ENCODE measurements at regions not wholly inside any gene's neighbourhood (a gene's known extent, or its start where the extent isn't known, plus 50 kb on each side); places are given as distances from the start of the nearest gene placed in this dataset.

DNA sequence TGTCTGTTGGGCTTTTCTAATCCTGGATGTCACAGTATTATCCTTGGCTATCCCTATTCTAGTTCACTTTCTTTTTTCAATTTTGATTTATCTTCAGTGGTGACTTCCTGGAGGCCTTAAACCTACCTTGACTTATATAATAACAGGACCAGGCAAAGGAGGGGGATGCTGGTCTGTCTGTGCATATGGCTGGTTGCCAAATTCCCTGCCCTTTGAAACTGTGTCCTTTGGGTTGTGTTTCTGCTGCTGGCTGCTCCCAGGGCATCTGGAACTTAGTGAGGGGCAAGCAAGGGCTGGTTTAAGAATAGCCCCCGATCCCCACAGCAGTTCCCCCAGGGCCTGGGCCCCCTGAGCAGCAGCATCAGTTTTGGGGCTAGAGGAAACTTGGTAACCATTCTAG lies 96.0 kb upstream of the MAX start:
- no peak for ATAC-seq
- peaks cover 7% of the 10 kb centered on the region for H3K9me3 Mint-ChIP-seq
- no peak for DNase-seq

GRCh38 chr14:65200454-65200853 lies 98.1 kb upstream of the MAX start:
- Mint-ChIP-seq H3K4me3 (no peak overlapping the region), H3K36me3 (ENCODE audit: insufficient read depth) (no peaks in the 10 kb centered on the region), H3K27me3 (ENCODE audit: low read depth) (no peaks in the 10 kb centered on the region), H3K9me3 (peaks cover 14% of the 10 kb centered on the region), H3K4me1 (ENCODE audit: low read depth) (peaks cover 19% of the 10 kb centered on the region)
- DNase-seq: no peak
- ATAC-seq: no peak

More for the DNA sequence above, 96.0 kb upstream of the MAX start:
- no peak overlapping the region for H3K4me3 Mint-ChIP-seq
- H3K4me1 Mint-ChIP-seq (ENCODE audit: low read depth): peaks cover 7% of the 10 kb centered on the region
- H3K27me3 Mint-ChIP-seq (ENCODE audit: low read depth): no peaks in the 10 kb centered on the region
- H3K36me3 Mint-ChIP-seq (ENCODE audit: insufficient read depth): no peaks in the 10 kb centered on the region

DNA sequence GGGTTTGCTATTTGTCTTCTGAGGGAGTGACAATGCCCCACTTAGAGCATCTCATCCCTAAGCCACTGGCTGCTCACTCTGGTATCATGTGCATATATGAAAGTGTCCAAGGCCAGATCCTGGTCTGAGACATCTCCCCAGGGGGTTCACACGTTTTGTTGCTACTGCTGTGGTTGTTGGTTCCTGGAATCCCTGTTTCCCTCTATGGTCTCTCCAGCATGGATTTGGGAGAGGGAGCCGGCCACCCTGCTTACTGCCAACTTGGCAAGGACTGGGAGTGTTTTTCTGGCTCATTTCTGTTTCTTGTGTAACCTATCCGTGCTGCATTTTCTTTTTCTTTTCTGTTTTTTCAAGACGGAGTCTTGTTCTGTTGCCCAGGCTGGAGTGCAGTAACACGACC lies 101.3 kb upstream of the MAX start:
- DNase-seq (no peak), ATAC-seq (no peak)
- Mint-ChIP-seq H3K4me3 (no peak overlapping the region), H3K4me1 (ENCODE audit: low read depth) (peaks cover 43% of the 10 kb centered on the region), H3K27me3 (ENCODE audit: low read depth) (no peaks in the 10 kb centered on the region), H3K36me3 (ENCODE audit: insufficient read depth) (no peaks in the 10 kb centered on the region), H3K9me3 (peaks cover 14% of the 10 kb centered on the region)

- Mint-ChIP-seq H3K36me3 (ENCODE audit: insufficient read depth) (no peaks in the 10 kb centered on the region), H3K4me1 (ENCODE audit: low read depth) (peaks cover 47% of the 10 kb centered on the region), H3K27me3 (ENCODE audit: low read depth) (no peaks in the 10 kb centered on the region), H3K4me3 (no peak overlapping the region), H3K9me3 (peaks cover 14% of the 10 kb centered on the region)
- no peak for DNase-seq
- no peak for ATAC-seq
Observed at GRCh38 chr14:65204056-65204455, 101.7 kb upstream of the MAX start.

DNA sequence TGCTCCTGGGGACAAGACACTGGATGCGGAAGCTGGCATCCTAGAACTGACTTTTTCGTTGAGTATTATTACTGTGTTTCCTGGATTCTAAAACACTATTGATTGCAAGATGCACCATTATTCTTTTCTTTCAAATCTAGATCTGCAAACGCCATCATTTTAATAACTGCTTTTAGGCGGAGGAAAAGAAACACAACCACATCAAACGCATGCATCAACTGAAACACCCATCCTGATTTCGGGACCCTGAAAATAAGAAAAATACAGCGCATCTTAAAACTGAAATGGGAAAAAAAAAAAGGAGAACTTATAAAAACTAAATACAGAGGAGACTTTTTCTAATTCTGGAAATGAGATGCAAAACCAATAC lies 103.7 kb upstream of the MAX start:
- Mint-ChIP-seq H3K36me3 (ENCODE audit: insufficient read depth) (no peaks in the 10 kb centered on the region), H3K9me3 (peaks cover 14% of the 10 kb centered on the region), H3K4me3 (peak overlapping the region; percentile 50), H3K4me1 (ENCODE audit: low read depth) (peaks cover 60% of the 10 kb centered on the region), H3K27me3 (ENCODE audit: low read depth) (no peaks in the 10 kb centered on the region)
- DNase-seq (no peak), ATAC-seq (no peak)

DNA sequence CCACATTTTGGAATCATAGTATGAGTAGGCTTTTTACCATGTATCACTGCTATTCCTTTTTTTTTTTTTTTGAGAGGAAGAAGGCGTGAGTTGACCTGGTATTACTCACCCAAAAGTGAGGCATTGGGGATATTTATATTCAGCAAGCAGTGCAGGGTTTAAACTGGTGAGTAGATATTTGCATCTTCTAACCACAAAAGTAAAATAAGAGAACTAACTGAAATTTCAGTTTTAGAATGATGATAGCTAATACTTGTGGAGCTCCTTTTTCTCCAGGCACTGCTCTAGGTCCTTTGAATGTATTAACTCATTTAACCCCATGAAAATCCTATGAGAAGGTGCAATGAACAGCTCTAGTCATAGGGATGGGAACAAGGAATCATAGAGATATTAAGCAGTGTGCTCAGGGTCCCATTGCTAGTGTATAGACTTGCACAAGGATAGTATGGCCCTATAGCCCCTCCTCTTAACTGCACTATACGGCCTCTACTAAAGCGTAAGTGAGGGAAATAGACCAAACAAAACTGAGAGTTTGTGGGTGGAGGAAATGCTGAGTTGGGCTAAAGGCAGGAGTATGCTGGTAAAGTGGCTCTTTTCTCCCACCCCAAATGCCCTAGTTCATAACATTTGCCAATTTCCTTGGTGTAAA lies 104.3 kb upstream of the MAX start:
- peaks cover 65% of the 10 kb centered on the region for H3K4me1 Mint-ChIP-seq (ENCODE audit: low read depth)
- ATAC-seq: peak; percentile 89 to 92
- H3K4me3 Mint-ChIP-seq: peak overlapping the region; percentile 44
- H3K9me3 Mint-ChIP-seq: peaks cover 14% of the 10 kb centered on the region
- DNase-seq: no peak
- no peaks in the 10 kb centered on the region for H3K27me3 Mint-ChIP-seq (ENCODE audit: low read depth)
- H3K36me3 Mint-ChIP-seq (ENCODE audit: insufficient read depth): no peaks in the 10 kb centered on the region

- Mint-ChIP-seq H3K4me3 (no peak overlapping the region), H3K36me3 (ENCODE audit: insufficient read depth) (no peaks in the 10 kb centered on the region), H3K9me3 (peaks cover 5% of the 10 kb centered on the region), H3K4me1 (ENCODE audit: low read depth) (peaks cover 65% of the 10 kb centered on the region), H3K27me3 (ENCODE audit: low read depth) (no peaks in the 10 kb centered on the region)
- DNase-seq (no peak), ATAC-seq (no peak)
Observed at GRCh38 chr14:65208548-65208947, 106.2 kb upstream of the MAX start.

- no peak overlapping the region for H3K4me3 Mint-ChIP-seq
Observed at GRCh38 chr14:65210118-65210821, 108.0 kb upstream of the MAX start.

GRCh38 chr14:65210822-65211182 lies 108.5 kb upstream of the MAX start:
- no peak for DNase-seq
- no peak overlapping the region for H3K4me3 Mint-ChIP-seq
- no peaks in the 10 kb centered on the region for H3K9me3 Mint-ChIP-seq
- no peaks in the 10 kb centered on the region for H3K36me3 Mint-ChIP-seq (ENCODE audit: insufficient read depth)
- ATAC-seq: no peak
- H3K4me1 Mint-ChIP-seq (ENCODE audit: low read depth): peaks cover 49% of the 10 kb centered on the region
- H3K27me3 Mint-ChIP-seq (ENCODE audit: low read depth): no peaks in the 10 kb centered on the region

More at GRCh38 chr14:65210118-65210821, 108.0 kb upstream of the MAX start:
- DNase-seq (no peak), ATAC-seq (no peak)
- H3K36me3 Mint-ChIP-seq (ENCODE audit: insufficient read depth): no peaks in the 10 kb centered on the region
- H3K27me3 Mint-ChIP-seq (ENCODE audit: low read depth): no peaks in the 10 kb centered on the region
- peaks cover 54% of the 10 kb centered on the region for H3K4me1 Mint-ChIP-seq (ENCODE audit: low read depth)
- H3K9me3 Mint-ChIP-seq: no peaks in the 10 kb centered on the region

- ATAC-seq: no peak
- Mint-ChIP-seq H3K36me3 (ENCODE audit: insufficient read depth) (no peaks in the 10 kb centered on the region), H3K27me3 (ENCODE audit: low read depth) (no peaks in the 10 kb centered on the region), H3K4me1 (ENCODE audit: low read depth) (peaks cover 42% of the 10 kb centered on the region), H3K4me3 (no peak overlapping the region), H3K9me3 (no peaks in the 10 kb centered on the region)
- DNase-seq: no peak
Observed at GRCh38 chr14:65211341-65211987, 109.1 kb upstream of the MAX start.

DNA sequence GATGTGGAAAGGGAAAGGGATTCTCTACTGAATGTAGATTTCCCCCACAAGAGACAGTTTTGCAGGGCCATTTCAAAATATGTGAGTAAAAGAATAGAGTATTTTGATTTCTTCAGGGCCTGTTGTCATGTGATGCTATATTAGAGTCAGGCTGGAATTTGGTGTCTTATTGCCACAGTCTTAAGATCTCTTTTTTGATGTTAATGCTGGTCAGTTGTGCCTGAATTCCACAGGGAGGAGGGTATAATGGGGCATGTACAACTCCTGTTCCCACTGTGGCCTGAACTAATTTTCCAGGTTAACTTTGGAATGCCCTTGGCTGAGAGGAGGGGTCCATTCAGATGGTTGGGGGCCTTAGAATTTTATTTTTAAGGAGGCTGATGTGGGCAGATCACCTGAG lies 111.0 kb upstream of the MAX start:
- peaks cover 28% of the 10 kb centered on the region for H3K4me1 Mint-ChIP-seq (ENCODE audit: low read depth)
- H3K36me3 Mint-ChIP-seq (ENCODE audit: insufficient read depth): no peaks in the 10 kb centered on the region
- H3K27me3 Mint-ChIP-seq (ENCODE audit: low read depth): no peaks in the 10 kb centered on the region
- no peak for DNase-seq
- no peak for ATAC-seq
- H3K4me3 Mint-ChIP-seq: no peak overlapping the region
- H3K9me3 Mint-ChIP-seq: no peaks in the 10 kb centered on the region

DNA sequence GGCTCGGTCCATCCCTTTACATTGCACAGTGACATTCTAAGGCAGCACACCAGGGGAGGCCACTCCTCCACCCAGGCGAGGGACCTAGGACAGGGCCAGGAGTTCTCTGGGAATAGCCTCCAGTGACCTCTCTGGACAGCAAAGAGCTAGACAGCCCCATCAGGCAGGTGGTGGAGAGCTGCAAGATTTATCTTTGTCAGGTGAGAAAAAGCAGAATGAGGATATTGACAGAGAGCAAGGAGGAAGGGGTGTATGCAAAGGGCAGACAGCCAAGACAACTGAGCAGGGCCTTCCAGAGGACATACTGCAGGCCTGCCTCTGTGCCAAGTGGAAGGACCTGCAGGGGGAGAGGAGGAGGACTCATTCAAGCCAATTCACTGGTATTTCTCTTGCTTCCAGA lies 112.4 kb upstream of the MAX start:
- Mint-ChIP-seq H3K4me3 (no peak overlapping the region), H3K27me3 (ENCODE audit: low read depth) (no peaks in the 10 kb centered on the region), H3K9me3 (no peaks in the 10 kb centered on the region), H3K4me1 (ENCODE audit: low read depth) (peaks cover 18% of the 10 kb centered on the region), H3K36me3 (ENCODE audit: insufficient read depth) (no peaks in the 10 kb centered on the region)
- DNase-seq (no peak), ATAC-seq (no peak)

DNA sequence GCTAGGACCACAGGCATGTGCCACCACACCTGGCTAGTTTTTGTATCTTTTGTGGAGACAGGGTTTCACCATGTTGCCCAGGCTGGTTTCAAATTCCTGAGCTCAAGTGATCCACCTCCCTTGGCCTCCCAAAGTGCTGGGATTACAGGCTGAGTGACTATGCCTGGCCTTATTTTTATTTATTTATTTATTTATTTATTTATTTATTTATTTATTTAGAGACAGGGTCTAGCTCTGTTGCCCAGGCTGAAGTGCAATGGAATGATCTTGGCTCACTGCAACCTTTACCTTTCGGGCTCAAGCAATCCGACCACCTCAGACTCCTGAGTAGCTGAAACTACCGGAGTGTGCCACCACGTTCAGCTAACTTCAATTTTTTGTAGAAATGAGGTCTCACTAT lies 117.0 kb upstream of the MAX start:
- H3K4me1 Mint-ChIP-seq (ENCODE audit: low read depth): peaks cover 21% of the 10 kb centered on the region
- no peaks in the 10 kb centered on the region for H3K9me3 Mint-ChIP-seq
- no peak for ATAC-seq
- H3K27me3 Mint-ChIP-seq (ENCODE audit: low read depth): no peaks in the 10 kb centered on the region
- DNase-seq: no peak
- no peaks in the 10 kb centered on the region for H3K36me3 Mint-ChIP-seq (ENCODE audit: insufficient read depth)
- no peak overlapping the region for H3K4me3 Mint-ChIP-seq

- Mint-ChIP-seq H3K4me1 (ENCODE audit: low read depth) (peaks cover 40% of the 10 kb centered on the region), H3K36me3 (ENCODE audit: insufficient read depth) (no peaks in the 10 kb centered on the region), H3K27me3 (ENCODE audit: low read depth) (no peaks in the 10 kb centered on the region), H3K9me3 (no peaks in the 10 kb centered on the region), H3K4me3 (no peak overlapping the region)
- DNase-seq (peak; percentile 50), ATAC-seq (peak; percentile 83 to 89)
Observed at GRCh38 chr14:65222440-65222858, 120.1 kb upstream of the MAX start.

DNA sequence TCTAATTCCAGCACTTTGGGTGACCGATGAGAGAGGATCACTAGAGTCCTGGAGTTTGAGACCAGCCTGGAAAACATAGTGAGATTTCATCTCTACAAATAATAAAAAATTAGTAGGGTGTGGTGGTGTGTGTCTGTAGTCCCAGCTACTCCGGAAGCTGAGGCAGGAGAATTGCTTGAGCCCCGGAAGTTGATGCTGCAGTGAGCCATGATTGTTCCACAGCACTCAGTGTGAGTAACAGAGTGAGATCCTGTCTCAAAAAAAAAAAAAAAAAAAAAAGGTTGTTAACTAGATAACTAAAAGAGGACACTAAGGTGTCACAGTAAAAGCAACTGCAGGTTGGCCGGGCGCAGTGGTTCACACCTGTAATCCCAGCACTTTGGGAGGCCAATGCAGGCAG lies 121.3 kb upstream of the MAX start:
- Mint-ChIP-seq H3K36me3 (ENCODE audit: insufficient read depth) (no peaks in the 10 kb centered on the region), H3K4me3 (no peak overlapping the region), H3K27me3 (ENCODE audit: low read depth) (peaks cover under 1% of the 10 kb centered on the region), H3K9me3 (no peaks in the 10 kb centered on the region), H3K4me1 (ENCODE audit: low read depth) (peaks cover 43% of the 10 kb centered on the region)
- DNase-seq (no peak), ATAC-seq (no peak)

Measured in activated T-cell treated with anti-CD3 and anti-CD28 coated beads, Interleukin-2, amount 50 U/mL, for 4 hours (primary cell).